ENCODE measurements at regions not wholly inside any gene's neighbourhood (a gene's known extent, or its start where the extent isn't known, plus 50 kb on each side); places are given as distances from the start of the nearest gene placed in this dataset.
A peak's percentile ranks its signal among the peaks of the same experiment; 100 is the strongest.

DNA sequence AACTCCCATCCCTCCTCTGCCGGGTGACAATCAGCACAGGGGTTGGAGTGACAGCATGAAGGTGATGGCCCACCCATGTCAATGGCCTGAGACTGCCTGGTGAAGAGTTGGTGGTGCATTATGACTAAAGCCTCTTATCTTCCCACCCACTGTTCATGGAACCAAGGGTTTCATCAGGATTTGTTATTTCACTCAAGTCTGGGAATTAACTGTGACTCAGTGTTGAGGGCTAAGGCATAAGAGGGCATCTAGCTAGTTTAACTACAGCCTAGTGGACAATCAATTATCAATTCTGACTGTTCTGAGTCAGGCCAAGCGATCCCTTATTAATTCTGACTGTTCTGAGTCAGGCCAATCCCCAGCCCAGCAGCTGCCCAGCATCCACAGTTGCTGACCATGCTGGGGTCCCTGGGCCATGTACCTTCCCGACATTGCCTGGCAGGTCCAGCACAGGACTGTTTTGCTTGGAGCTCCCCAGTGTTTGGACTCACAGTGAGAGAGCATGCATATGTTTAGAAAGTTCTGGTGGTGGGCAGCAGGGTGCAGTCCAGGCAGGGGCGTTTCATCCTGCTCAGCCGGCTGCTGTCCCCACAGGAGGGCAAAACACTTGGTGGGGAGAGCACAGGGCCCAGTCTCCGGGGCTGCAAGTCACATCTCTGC, 65.5 kb downstream of the RASL11A start:
- no peak for DNase-seq
- Histone ChIP-seq H3K36me3 (ENCODE audit: control insufficient read depth in 4 of 4, insufficient read depth in 4 of 4, low read length in 4 of 4) (no peaks in the 10 kb centered on the region), H3K9ac (ENCODE audit: insufficient read depth in 1 of 2, low read length in 2 of 2) (no peak overlapping the region), H3K9me3 (ENCODE audit: control insufficient read depth in 4 of 4, insufficient read depth in 3 of 4, low read length in 3 of 4) (peaks cover 0 to 4% (median 0%) of the 10 kb centered on the region in 4 donors), H3K4me1 (ENCODE audit: control insufficient read depth in 5 of 5, insufficient read depth in 5 of 5, low read length in 5 of 5) (no peaks in the 10 kb centered on the region), H3K27ac (ENCODE audit: low read depth in 1 of 2, low read length in 1 of 2) (no peak overlapping the region), H3K4me3 (no peak overlapping the region), H3K27me3 (ENCODE audit: control insufficient read depth in 3 of 3, insufficient read depth in 3 of 3, low read length in 2 of 3) (peaks cover 0 to 6% (median 0%) of the 10 kb centered on the region in 3 donors)
- TF ChIP-seq, protein P1, sequence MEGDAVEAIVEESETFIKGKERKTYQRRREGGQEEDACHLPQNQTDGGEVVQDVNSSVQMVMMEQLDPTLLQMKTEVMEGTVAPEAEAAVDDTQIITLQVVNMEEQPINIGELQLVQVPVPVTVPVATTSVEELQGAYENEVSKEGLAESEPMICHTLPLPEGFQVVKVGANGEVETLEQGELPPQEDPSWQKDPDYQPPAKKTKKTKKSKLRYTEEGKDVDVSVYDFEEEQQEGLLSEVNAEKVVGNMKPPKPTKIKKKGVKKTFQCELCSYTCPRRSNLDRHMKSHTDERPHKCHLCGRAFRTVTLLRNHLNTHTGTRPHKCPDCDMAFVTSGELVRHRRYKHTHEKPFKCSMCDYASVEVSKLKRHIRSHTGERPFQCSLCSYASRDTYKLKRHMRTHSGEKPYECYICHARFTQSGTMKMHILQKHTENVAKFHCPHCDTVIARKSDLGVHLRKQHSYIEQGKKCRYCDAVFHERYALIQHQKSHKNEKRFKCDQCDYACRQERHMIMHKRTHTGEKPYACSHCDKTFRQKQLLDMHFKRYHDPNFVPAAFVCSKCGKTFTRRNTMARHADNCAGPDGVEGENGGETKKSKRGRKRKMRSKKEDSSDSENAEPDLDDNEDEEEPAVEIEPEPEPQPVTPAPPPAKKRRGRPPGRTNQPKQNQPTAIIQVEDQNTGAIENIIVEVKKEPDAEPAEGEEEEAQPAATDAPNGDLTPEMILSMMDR (IDR thresholded peaks at IDR 0.05; ENCODE audit: control extremely low read depth, extremely low read depth), result no peak
- 65 to 81% methylated on average over 6 of the region's 6 CpGs for WGBS, 2 donors
- no peak for ATAC-seq (ENCODE audit: insufficient read depth, low FRiP score)

DNA sequence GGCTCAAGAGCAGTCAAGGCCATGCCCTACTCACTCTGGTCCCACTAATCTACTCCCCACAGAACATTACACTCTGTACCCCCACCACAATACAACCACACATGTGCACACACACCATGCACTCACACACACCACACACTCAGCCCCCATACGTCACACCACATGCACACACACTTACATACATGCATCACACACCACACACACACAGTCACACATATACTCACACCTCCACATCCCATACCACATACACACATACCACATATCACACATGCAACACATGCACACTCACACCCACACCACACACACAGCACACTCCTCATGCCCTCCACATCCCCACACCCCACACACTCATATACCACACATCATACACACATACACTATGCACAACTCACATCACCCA, 67.6 kb downstream of the RASL11A start:
- 47 to 89% methylated on average over 1 of the region's 1 CpG for WGBS, 2 donors
- H3K4me1 ChIP-seq (ENCODE audit: control insufficient read depth in 5 of 5, insufficient read depth in 5 of 5, low read length in 5 of 5), result no peaks in the 10 kb centered on the region
- TF ChIP-seq, protein P1 (IDR thresholded peaks at IDR 0.05; ENCODE audit: control extremely low read depth, extremely low read depth), result no peak
- DNase-seq (no peak), ATAC-seq (ENCODE audit: insufficient read depth, low FRiP score) (no peak)
- H3K4me3 ChIP-seq, result no peak overlapping the region
- H3K27me3 ChIP-seq (ENCODE audit: control insufficient read depth in 3 of 3, insufficient read depth in 3 of 3, low read length in 2 of 3), result peaks cover 0 to 6% (median 0%) of the 10 kb centered on the region in 3 donors
- no peak overlapping the region for H3K27ac ChIP-seq (ENCODE audit: low read depth in 1 of 2, low read length in 1 of 2)
- peaks cover 0 to 4% (median 0%) of the 10 kb centered on the region in 4 donors for H3K9me3 ChIP-seq (ENCODE audit: control insufficient read depth in 4 of 4, insufficient read depth in 3 of 4, low read length in 3 of 4)
- H3K9ac ChIP-seq (ENCODE audit: insufficient read depth in 1 of 2, low read length in 2 of 2), result no peak overlapping the region
- no peaks in the 10 kb centered on the region for H3K36me3 ChIP-seq (ENCODE audit: control insufficient read depth in 4 of 4, insufficient read depth in 4 of 4, low read length in 4 of 4)

DNA sequence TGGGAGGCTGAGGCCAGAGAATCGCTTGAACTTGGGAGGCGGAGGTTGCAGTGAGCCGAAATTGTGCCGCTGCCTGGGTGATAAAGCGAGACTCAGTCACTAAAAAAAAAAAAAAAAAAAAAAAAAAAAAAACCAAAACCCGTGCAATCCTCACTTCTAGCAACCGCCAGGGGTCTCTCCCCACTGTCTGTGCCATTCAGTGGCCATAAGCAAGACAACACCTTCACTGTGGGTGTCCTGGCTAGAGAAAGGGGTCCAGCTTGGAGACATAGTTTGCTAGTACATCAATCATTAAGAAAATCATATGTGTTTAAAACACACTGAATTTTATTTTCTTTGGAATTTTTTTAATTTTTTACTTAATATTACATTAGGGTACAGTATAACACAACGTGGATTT, 68.2 kb downstream of the RASL11A start:
- Histone ChIP-seq H3K27me3 (ENCODE audit: control insufficient read depth in 3 of 3, insufficient read depth in 3 of 3, low read length in 2 of 3) (peaks cover 0 to 6% (median 0%) of the 10 kb centered on the region in 3 donors), H3K36me3 (ENCODE audit: control insufficient read depth in 4 of 4, insufficient read depth in 4 of 4, low read length in 4 of 4) (no peaks in the 10 kb centered on the region), H3K9me3 (ENCODE audit: control insufficient read depth in 4 of 4, insufficient read depth in 3 of 4, low read length in 3 of 4) (peaks cover 0 to 4% (median 0%) of the 10 kb centered on the region in 4 donors), H3K27ac (ENCODE audit: low read depth in 1 of 2, low read length in 1 of 2) (no peak overlapping the region), H3K4me1 (ENCODE audit: control insufficient read depth in 5 of 5, insufficient read depth in 5 of 5, low read length in 5 of 5) (no peaks in the 10 kb centered on the region), H3K4me3 (no peak overlapping the region), H3K9ac (ENCODE audit: insufficient read depth in 1 of 2, low read length in 2 of 2) (no peak overlapping the region)
- TF ChIP-seq, protein P1 (IDR thresholded peaks at IDR 0.05; ENCODE audit: control extremely low read depth, extremely low read depth), result no peak
- ATAC-seq (ENCODE audit: insufficient read depth, low FRiP score), result no peak
- 73 to 74% methylated on average over 8 of the region's 8 CpGs for WGBS, 2 donors
- peak in 1 of 3 donors; percentile 25 for DNase-seq
